Ishikawa (cell line): ENCODE measurements at regions not wholly inside any gene's neighbourhood (a gene's known extent, or its start where the extent isn't known, plus 50 kb on each side); places are given as distances from the start of the nearest gene placed in this dataset.

Experiments
- CEBPB ChIP-seq: IDR thresholded peaks from 2 replicates; pipeline ENCODE4 v1.6.1; 2012
- CREB1 ChIP-seq: IDR thresholded peaks from 2 replicates; pipeline ENCODE4 v1.6.1; 2012; ENCODE audit warnings: low read depth
- EGR1 ChIP-seq: IDR thresholded peaks from 2 replicates; pipeline ENCODE4 v1.6.1; 2012
- EP300 ChIP-seq: IDR thresholded peaks from 2 replicates; pipeline ENCODE4 v1.6.1; 2012; ENCODE audit warnings: borderline replicate concordance
- FOXM1 ChIP-seq: IDR thresholded peaks from 2 replicates; pipeline ENCODE4 v1.6.1; 2012; ENCODE audit warnings: low read depth, borderline replicate concordance
- MAX ChIP-seq: IDR thresholded peaks from 2 replicates; pipeline ENCODE4 v1.6.1; 2012
- NFIC ChIP-seq: IDR thresholded peaks from 2 replicates; pipeline ENCODE4 v1.6.1; 2012
- RAD21 ChIP-seq: IDR thresholded peaks from 2 replicates; pipeline ENCODE4 v1.6.1; 2012; ENCODE audit warnings: low read depth
- REST ChIP-seq: IDR thresholded peaks from 2 replicates; pipeline ENCODE4 v1.6.1; 2012; ENCODE audit warnings: low read depth, mild to moderate bottlenecking
- TCF12 ChIP-seq: IDR thresholded peaks from 2 replicates; pipeline ENCODE4 v1.6.1; 2012; ENCODE audit warnings: low read depth
- TEAD4 ChIP-seq: IDR thresholded peaks from 2 replicates; pipeline ENCODE4 v1.6.1; 2012
- USF1 ChIP-seq: IDR thresholded peaks from 2 replicates; pipeline ENCODE4 v1.6.1; 2012
- YY1 ChIP-seq: IDR thresholded peaks from 2 replicates; pipeline ENCODE4 v1.6.1; 2012; ENCODE audit warnings: low read depth
- ZBTB7A ChIP-seq: IDR thresholded peaks from 2 replicates; pipeline ENCODE4 v1.6.1; 2012; ENCODE audit warnings: low read depth

GRCh38 chr6:63444768-63445167 is 125.0 kb upstream of the LGSN start:
- TF ChIP-seq MAX (no peak), TEAD4 (no peak), CREB1 (no peak), EGR1 (no peak), USF1 (no peak), EP300 (no peak), YY1 (no peak), RAD21 (no peak), REST (no peak), FOXM1 (no peak), TCF12 (no peak), ZBTB7A (no peak), NFIC (no peak), CEBPB (no peak)
